ENCODE measurements at regions not wholly inside any gene's neighbourhood (a gene's known extent, or its start where the extent isn't known, plus 50 kb on each side); places are given as distances from the start of the nearest gene placed in this dataset.

DNA sequence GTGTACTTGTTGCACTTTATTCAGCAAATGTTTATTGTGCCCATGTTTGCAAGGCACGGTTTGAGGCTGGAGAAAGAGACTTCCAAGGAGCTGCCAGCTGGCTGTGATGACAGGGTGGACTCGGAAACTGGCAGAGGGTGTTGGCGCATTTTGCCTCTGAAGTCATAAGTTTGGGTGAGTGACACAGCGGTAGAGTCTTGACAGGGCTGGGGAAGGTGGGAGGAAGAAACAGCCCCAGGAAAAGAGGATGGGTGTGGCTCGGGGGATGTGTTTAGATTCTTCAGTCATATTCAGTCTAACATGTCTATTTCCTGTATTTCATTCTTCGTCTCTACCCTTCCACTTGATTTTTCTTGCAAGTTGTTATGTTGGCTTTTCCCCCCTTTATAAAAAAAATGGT is 77.0 kb upstream of the STOX2 start:
- H3K27ac ChIP-seq (ENCODE audit: low read depth in 1 of 2, low read length in 2 of 2): no peak overlapping the region
- TF ChIP-seq, protein P1, sequence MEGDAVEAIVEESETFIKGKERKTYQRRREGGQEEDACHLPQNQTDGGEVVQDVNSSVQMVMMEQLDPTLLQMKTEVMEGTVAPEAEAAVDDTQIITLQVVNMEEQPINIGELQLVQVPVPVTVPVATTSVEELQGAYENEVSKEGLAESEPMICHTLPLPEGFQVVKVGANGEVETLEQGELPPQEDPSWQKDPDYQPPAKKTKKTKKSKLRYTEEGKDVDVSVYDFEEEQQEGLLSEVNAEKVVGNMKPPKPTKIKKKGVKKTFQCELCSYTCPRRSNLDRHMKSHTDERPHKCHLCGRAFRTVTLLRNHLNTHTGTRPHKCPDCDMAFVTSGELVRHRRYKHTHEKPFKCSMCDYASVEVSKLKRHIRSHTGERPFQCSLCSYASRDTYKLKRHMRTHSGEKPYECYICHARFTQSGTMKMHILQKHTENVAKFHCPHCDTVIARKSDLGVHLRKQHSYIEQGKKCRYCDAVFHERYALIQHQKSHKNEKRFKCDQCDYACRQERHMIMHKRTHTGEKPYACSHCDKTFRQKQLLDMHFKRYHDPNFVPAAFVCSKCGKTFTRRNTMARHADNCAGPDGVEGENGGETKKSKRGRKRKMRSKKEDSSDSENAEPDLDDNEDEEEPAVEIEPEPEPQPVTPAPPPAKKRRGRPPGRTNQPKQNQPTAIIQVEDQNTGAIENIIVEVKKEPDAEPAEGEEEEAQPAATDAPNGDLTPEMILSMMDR (IDR thresholded peaks at IDR 0.05): no peak
- H3K9me3 Mint-ChIP-seq: peaks cover 0 to 2% (median 0%) of the 10 kb centered on the region in 7 donors
- peaks cover 22 to 24% of the 10 kb centered on the region in 2 donors for H3K4me1 ChIP-seq (ENCODE audit: control insufficient read depth in 1 of 2, insufficient read depth in 2 of 2, low read length in 2 of 2)
- no peaks in the 10 kb centered on the region for H3K9me3 ChIP-seq (replicated peaks in 1 of 2; ENCODE audit: control insufficient read depth in 1 of 2, insufficient read depth in 1 of 2, low read length in 2 of 2)
- intact Hi-C loops (cut with micrococcal nuclease): no loop called here
- no peak overlapping the region for H3K9ac ChIP-seq (ENCODE audit: insufficient read depth, low read length, poor library complexity, severe bottlenecking)
- no peak overlapping the region for H3K4me3 Mint-ChIP-seq
- no peak overlapping the region for H3K4me3 ChIP-seq (replicated peaks in 1 of 3; ENCODE audit: low read depth in 2 of 3, low read length in 3 of 3)
- peaks cover 38% of the 10 kb centered on the region for H3K4me1 Mint-ChIP-seq
- H3K36me3 ChIP-seq (replicated peaks in 1 of 2; ENCODE audit: control insufficient read depth in 1 of 2, insufficient read depth in 2 of 2, low read length in 2 of 2): no peaks in the 10 kb centered on the region
- DNase-seq: peak in 2 of 3 donors; percentile 13 to 14
- 52% methylated on average over 4 of the region's 6 CpGs for WGBS (ENCODE audit: insufficient coverage)
- H2AFZ ChIP-seq (ENCODE audit: insufficient read depth, low read depth, low read length, poor library complexity, severe bottlenecking): no peak overlapping the region
- H4K20me1 ChIP-seq (ENCODE audit: insufficient read depth, low read length): no peaks in the 10 kb centered on the region
- H3K27ac Mint-ChIP-seq: peak overlapping the region in 1 of 7 donors; percentile 67
- no peaks in the 10 kb centered on the region for H3K27me3 ChIP-seq (ENCODE audit: control insufficient read depth in 2 of 2, insufficient read depth in 2 of 2, low read length in 2 of 2)
- no peak overlapping the region for H3K4me2 ChIP-seq (replicated peaks; ENCODE audit: extremely low read depth, low read length, poor library complexity, severe bottlenecking)
- no peaks in the 10 kb centered on the region for H3K27me3 Mint-ChIP-seq (ENCODE audit: low read depth in 3 of 3)
- H3K36me3 Mint-ChIP-seq: no peaks in the 10 kb centered on the region
- H3K79me2 ChIP-seq (ENCODE audit: insufficient read depth, low read length): no peaks in the 10 kb centered on the region

DNA sequence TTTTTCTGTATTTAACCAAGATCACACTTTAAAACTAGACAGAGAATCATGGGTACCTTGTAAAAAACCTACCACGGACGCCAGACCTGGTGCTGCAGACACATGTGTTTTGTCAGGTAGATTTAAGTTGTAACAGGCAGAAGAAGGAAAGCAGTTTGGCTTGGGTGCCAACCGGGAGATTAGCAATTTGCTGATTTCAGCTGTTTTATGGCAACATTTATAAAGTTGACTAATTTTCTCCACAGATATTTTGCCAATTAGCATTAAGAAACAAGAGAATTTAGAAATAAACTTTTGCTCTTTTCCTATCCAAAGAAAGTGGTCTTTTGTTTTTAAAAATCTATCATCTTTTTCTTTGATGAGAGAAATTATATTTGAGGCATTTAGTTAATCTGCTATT is 76.3 kb upstream of the STOX2 start:
- Mint-ChIP-seq H3K9me3 (peaks cover 0 to 2% (median 0%) of the 10 kb centered on the region in 7 donors), H3K27ac (no peak overlapping the region), H3K4me1 (peaks cover 41% of the 10 kb centered on the region), H3K4me3 (no peak overlapping the region), H3K27me3 (ENCODE audit: low read depth in 3 of 3) (peaks cover 0 to 1% (median 0%) of the 10 kb centered on the region in 3 donors), H3K36me3 (no peaks in the 10 kb centered on the region)
- Histone ChIP-seq H3K4me2 (replicated peaks; ENCODE audit: extremely low read depth, low read length, poor library complexity, severe bottlenecking) (no peak overlapping the region), H3K27me3 (ENCODE audit: control insufficient read depth in 2 of 2, insufficient read depth in 2 of 2, low read length in 2 of 2) (no peaks in the 10 kb centered on the region), H3K9ac (ENCODE audit: insufficient read depth, low read length, poor library complexity, severe bottlenecking) (no peak overlapping the region), H3K36me3 (replicated peaks in 1 of 2; ENCODE audit: control insufficient read depth in 1 of 2, insufficient read depth in 2 of 2, low read length in 2 of 2) (no peaks in the 10 kb centered on the region), H2AFZ (ENCODE audit: insufficient read depth, low read depth, low read length, poor library complexity, severe bottlenecking) (no peak overlapping the region), H4K20me1 (ENCODE audit: insufficient read depth, low read length) (no peaks in the 10 kb centered on the region), H3K79me2 (ENCODE audit: insufficient read depth, low read length) (no peaks in the 10 kb centered on the region), H3K4me3 (replicated peaks in 1 of 3; ENCODE audit: low read depth in 2 of 3, low read length in 3 of 3) (no peak overlapping the region), H3K9me3 (replicated peaks in 1 of 2; ENCODE audit: control insufficient read depth in 1 of 2, insufficient read depth in 1 of 2, low read length in 2 of 2) (no peaks in the 10 kb centered on the region), H3K4me1 (ENCODE audit: control insufficient read depth in 1 of 2, insufficient read depth in 2 of 2, low read length in 2 of 2) (peaks cover 23 to 25% of the 10 kb centered on the region in 2 donors), H3K27ac (ENCODE audit: low read depth in 1 of 2, low read length in 2 of 2) (no peak overlapping the region)
- WGBS (ENCODE audit: insufficient coverage): no CpG with 5 or more reads among the region's 3 CpGs
- no peak for DNase-seq
- intact Hi-C loops (cut with micrococcal nuclease): no loop called here
- TF ChIP-seq, protein P1 (IDR thresholded peaks at IDR 0.05): no peak
